SU-DHL-6 (cell line): ENCODE measurements at regions not wholly inside any gene's neighbourhood (a gene's known extent, or its start where the extent isn't known, plus 50 kb on each side); places are given as distances from the start of the nearest gene placed in this dataset.

Source experiments
- H2AFZ ChIP-seq: fragments of 200-600 bp; sonication (generic); 2 replicates; pipeline ENCODE4 v1.6.1; 2014; ENCODE audit warnings: low read depth, mild to moderate bottlenecking, moderate library complexity, mixed read lengths, antibody characterized with exemption, low read length; ENCODE audit not compliant: severe bottlenecking
- H3F3A ChIP-seq: fragments of 200-600 bp; shearing (Covaris generic); 2 replicates; pipeline ENCODE4 v1.6.0; 2016; ENCODE audit warnings: antibody characterized with exemption, mild to moderate bottlenecking; ENCODE audit not compliant: insufficient read depth
- H3K27ac ChIP-seq: fragments of 200-600 bp; sonication (generic); 2 replicates; pipeline ENCODE4 v1.5.1; 2016; ENCODE audit warnings: low read depth, mild to moderate bottlenecking, low read length, moderate library complexity, mixed read lengths
- H3K27me3 ChIP-seq: fragments of 200-600 bp; sonication (generic), shearing (Covaris generic); 2 replicates; pipeline ENCODE4 v1.6.0; 2014; ENCODE audit warnings: mild to moderate bottlenecking, low read length
- H3K36me3 ChIP-seq: fragments of 200-600 bp; sonication (generic); 2 replicates; pipeline ENCODE4 v1.6.1; 2014; ENCODE audit warnings: mild to moderate bottlenecking, low read length, mixed read lengths
- H3K4me2 ChIP-seq: fragments of 300-600, 200-600 bp; shearing (Covaris generic), sonication (generic); 2 replicates; pipeline ENCODE4 v1.6.0; 2014; ENCODE audit warnings: low read length, low read depth, mild to moderate bottlenecking; ENCODE audit not compliant: poor library complexity, severe bottlenecking
- H3K4me3 ChIP-seq: fragments of 200-600 bp; sonication (generic); 2 replicates; pipeline ENCODE4 v1.5.1; 2014; ENCODE audit warnings: antibody characterized with exemption, low read length, mild to moderate bottlenecking, mixed read lengths; ENCODE audit not compliant: insufficient read depth, poor library complexity, severe bottlenecking
- H3K79me2 ChIP-seq: fragments of 200-600 bp; sonication (generic); 2 replicates; pipeline ENCODE4 v1.6.1; 2014; ENCODE audit warnings: mild to moderate bottlenecking, low read length, moderate library complexity; ENCODE audit not compliant: insufficient read depth
- H3K9ac ChIP-seq: fragments of 200-600 bp; sonication (generic); 2 replicates; pipeline ENCODE4 v1.7.0; 2014; ENCODE audit warnings: mild to moderate bottlenecking, low read length
- H3K9me2 ChIP-seq: fragments of 200-600 bp; sonication (generic); replicated peaks from 2 replicates; pipeline ENCODE4 v1.6.1; 2014; ENCODE audit warnings: low read length; ENCODE audit not compliant: insufficient read depth
- H3K9me3 ChIP-seq: fragments of 200-600 bp; sonication (generic); 2 replicates; pipeline ENCODE4 v1.6.1; 2014; ENCODE audit warnings: low read length, mixed read lengths; ENCODE audit not compliant: insufficient read depth
- H4K20me1 ChIP-seq: fragments of 200-600 bp; sonication (generic); 2 replicates; pipeline ENCODE4 v1.6.1; 2014; ENCODE audit warnings: low read depth, mild to moderate bottlenecking, antibody characterized with exemption, low read length, moderate library complexity, mixed read lengths
- CTCF ChIP-seq: fragments of 200-600 bp; sonication (generic); IDR thresholded peaks from one replicate; pipeline ENCODE4 v1.5.1; 2017; ENCODE audit warnings: antibody characterized with exemption, mild to moderate bottlenecking, low read length, moderate library complexity; ENCODE audit not compliant: insufficient read depth, poor library complexity, severe bottlenecking
- EZH2phosphoT487 ChIP-seq: fragments of 200-600 bp; sonication (generic), shearing (Covaris generic); conservative IDR thresholded peaks from 2 replicates; pipeline ENCODE4 v1.6.1; 2018; ENCODE audit warnings: mild to moderate bottlenecking, antibody characterized with exemption, low read length, moderate library complexity, mixed read lengths

GRCh38 chr16:85379041-85380001 lies 233.8 kb upstream of the GSE1 start:
- H4K20me1 ChIP-seq: no peaks in the 10 kb centered on the region
- no peak overlapping the region for H3K27ac ChIP-seq
- no peak overlapping the region for H3K4me3 ChIP-seq
- H3K9ac ChIP-seq: no peak overlapping the region
- no peaks in the 10 kb centered on the region for H3K27me3 ChIP-seq
- H3K9me2 ChIP-seq: no peaks in the 10 kb centered on the region
- no peaks in the 10 kb centered on the region for H3K79me2 ChIP-seq
- TF ChIP-seq CTCF: no peak
- no peak for TF ChIP-seq EZH2phosphoT487
- H3K9me3 ChIP-seq: no peaks in the 10 kb centered on the region
- H3K4me2 ChIP-seq: no peak overlapping the region
- H2AFZ ChIP-seq: no peak overlapping the region
- H3K36me3 ChIP-seq: no peaks in the 10 kb centered on the region
- no peaks in the 10 kb centered on the region for H3F3A ChIP-seq

GRCh38 chr16:85380002-85380395 lies 233.1 kb upstream of the GSE1 start:
- Histone ChIP-seq H2AFZ (no peak overlapping the region), H4K20me1 (no peaks in the 10 kb centered on the region), H3F3A (no peaks in the 10 kb centered on the region), H3K27me3 (no peaks in the 10 kb centered on the region), H3K4me3 (no peak overlapping the region), H3K4me2 (no peak overlapping the region), H3K79me2 (no peaks in the 10 kb centered on the region), H3K9ac (no peak overlapping the region), H3K27ac (no peak overlapping the region), H3K9me2 (no peaks in the 10 kb centered on the region), H3K9me3 (no peaks in the 10 kb centered on the region), H3K36me3 (no peaks in the 10 kb centered on the region)
- no peak for TF ChIP-seq CTCF
- TF ChIP-seq EZH2phosphoT487: no peak

- H3K9ac ChIP-seq: no peak overlapping the region
- no peaks in the 10 kb centered on the region for H3F3A ChIP-seq
- H3K27ac ChIP-seq: no peak overlapping the region
- TF ChIP-seq CTCF: no peak
- no peak for TF ChIP-seq EZH2phosphoT487
- no peaks in the 10 kb centered on the region for H3K27me3 ChIP-seq
- no peaks in the 10 kb centered on the region for H4K20me1 ChIP-seq
- no peaks in the 10 kb centered on the region for H3K79me2 ChIP-seq
- no peaks in the 10 kb centered on the region for H3K36me3 ChIP-seq
- H3K9me3 ChIP-seq: no peaks in the 10 kb centered on the region
- no peaks in the 10 kb centered on the region for H3K9me2 ChIP-seq
- H3K4me3 ChIP-seq: no peak overlapping the region
- H2AFZ ChIP-seq: no peak overlapping the region
- no peak overlapping the region for H3K4me2 ChIP-seq
These were observed 232.0 kb upstream of the GSE1 start for GRCh38 chr16:85380905-85381737.
